ENCODE measurements at regions not wholly inside any gene's neighbourhood (a gene's known extent, or its start where the extent isn't known, plus 50 kb on each side); places are given as distances from the start of the nearest gene placed in this dataset.

DNA sequence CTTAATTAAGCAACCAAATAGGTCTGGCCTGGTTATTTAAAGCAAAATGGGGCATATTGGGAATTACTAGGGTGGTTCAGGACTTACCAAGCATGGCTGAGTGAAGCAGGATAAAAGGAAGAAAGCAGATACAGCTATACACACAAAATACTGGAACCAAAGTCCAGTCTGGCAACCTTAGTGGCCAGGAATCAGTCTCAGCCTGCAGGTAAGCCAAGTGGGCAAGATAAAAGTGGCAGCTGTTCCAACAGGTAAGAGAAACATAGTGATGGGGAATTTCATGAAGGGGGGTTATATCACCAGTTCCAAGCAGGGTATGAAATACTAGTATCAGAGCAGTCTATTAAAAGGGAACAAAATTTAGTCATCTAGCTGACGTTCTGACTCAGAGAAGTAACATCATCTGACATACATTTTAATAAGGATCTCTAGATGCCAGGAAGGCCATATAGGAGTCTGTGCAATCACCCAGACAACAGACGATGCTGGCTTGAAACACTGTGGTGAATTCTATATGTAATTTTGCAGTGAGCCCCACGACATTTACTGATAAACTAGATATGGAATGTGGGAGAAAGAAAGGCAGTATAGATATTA, 292.1 kb upstream of the HSF2 start:
- Histone ChIP-seq H3K4me1 (no peaks in the 10 kb centered on the region), H3K4me2 (no peak overlapping the region), H3K27ac (no peak overlapping the region), H3K9me3 (no peaks in the 10 kb centered on the region), H3K4me3 (no peak overlapping the region)
- POLR2A ChIA-PET, result no interaction called here
- TF ChIP-seq ZSCAN20 (CRISPR knock-in tag; IDR thresholded peaks at IDR 0.05) (no peak), HOXA7 (CRISPR knock-in tag; IDR thresholded peaks at IDR 0.05) (no peak), HDAC2 (IDR thresholded peaks at IDR 0.05) (no peak), CHD4 (IDR thresholded peaks at IDR 0.05; ENCODE audit: borderline replicate concordance) (no peak), EHMT2 (IDR thresholded peaks at IDR 0.05; ENCODE audit: low read depth) (no peak), KDM1A (IDR thresholded peaks at IDR 0.05; ENCODE audit: low read depth) (no peak), JUNB (IDR thresholded peaks at IDR 0.05) (no peak), MYC (IDR thresholded peaks at IDR 0.05; ENCODE audit: borderline replicate concordance, low read length) (no peak), ZC3H11A (IDR thresholded peaks at IDR 0.05) (no peak)
- TF ChIP-seq, protein P1, sequence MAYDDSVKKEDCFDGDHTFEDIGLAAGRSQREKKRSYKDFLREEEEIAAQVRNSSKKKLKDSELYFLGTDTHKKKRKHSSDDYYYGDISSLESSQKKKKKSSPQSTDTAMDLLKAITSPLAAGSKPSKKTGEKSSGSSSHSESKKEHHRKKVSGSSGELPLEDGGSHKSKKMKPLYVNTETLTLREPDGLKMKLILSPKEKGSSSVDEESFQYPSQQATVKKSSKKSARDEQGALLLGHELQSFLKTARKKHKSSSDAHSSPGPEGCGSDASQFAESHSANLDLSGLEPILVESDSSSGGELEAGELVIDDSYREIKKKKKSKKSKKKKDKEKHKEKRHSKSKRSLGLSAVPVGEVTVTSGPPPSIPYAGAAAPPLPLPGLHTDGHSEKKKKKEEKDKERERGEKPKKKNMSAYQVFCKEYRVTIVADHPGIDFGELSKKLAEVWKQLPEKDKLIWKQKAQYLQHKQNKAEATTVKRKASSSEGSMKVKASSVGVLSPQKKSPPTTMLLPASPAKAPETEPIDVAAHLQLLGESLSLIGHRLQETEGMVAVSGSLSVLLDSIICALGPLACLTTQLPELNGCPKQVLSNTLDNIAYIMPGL (CRISPR knock-in tag; IDR thresholded peaks at IDR 0.05; ENCODE audit: borderline replicate concordance), result no peak
- FAIRE-seq (no peak), ATAC-seq (no peak), DNase-seq (ENCODE audit: low read depth in 1 of 2, low spot score in 1 of 2) (no peak)
- WGBS (ENCODE audit: missing lambda C conversion rate), result 13% methylated on average over 3 of the region's 3 CpGs
- CTCF ChIA-PET, result no interaction called here

DNA sequence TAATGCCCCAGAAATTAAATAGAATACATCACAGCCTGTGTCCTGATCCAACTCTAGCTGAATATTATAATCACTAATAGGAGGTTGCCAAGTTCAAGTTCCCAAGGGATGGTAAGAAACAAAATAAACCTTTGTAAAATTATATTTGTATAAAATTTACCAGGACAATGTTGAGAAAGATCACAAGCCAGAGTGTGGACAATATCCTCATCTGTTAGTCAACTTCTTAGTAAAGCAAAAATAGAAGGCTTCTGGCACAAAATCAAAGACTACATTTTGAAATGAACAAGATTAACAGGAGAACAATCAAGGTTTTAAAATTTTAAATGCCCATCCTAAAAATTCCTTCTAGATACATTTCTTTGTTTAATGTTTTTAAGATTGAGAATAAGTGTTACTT, 290.4 kb upstream of the HSF2 start:
- Histone ChIP-seq H3K9me3 (no peaks in the 10 kb centered on the region), H3K4me2 (no peak overlapping the region), H3K4me3 (no peak overlapping the region), H3K27ac (no peak overlapping the region), H3K4me1 (no peaks in the 10 kb centered on the region)
- POLR2A ChIA-PET, result no interaction called here
- FAIRE-seq (no peak), DNase-seq (ENCODE audit: low read depth in 1 of 2, low spot score in 1 of 2) (no peak), ATAC-seq (no peak)
- CTCF ChIA-PET, result no interaction called here
- no peak for TF ChIP-seq HOXB5 (CRISPR knock-in tag; IDR thresholded peaks at IDR 0.05)
- no peak for TF ChIP-seq BHLHE40 (IDR thresholded peaks at IDR 0.05; ENCODE audit: low read depth, low read length)
- no peak for TF ChIP-seq EHF (CRISPR knock-in tag; IDR thresholded peaks at IDR 0.05)
- TF ChIP-seq, protein P2, sequence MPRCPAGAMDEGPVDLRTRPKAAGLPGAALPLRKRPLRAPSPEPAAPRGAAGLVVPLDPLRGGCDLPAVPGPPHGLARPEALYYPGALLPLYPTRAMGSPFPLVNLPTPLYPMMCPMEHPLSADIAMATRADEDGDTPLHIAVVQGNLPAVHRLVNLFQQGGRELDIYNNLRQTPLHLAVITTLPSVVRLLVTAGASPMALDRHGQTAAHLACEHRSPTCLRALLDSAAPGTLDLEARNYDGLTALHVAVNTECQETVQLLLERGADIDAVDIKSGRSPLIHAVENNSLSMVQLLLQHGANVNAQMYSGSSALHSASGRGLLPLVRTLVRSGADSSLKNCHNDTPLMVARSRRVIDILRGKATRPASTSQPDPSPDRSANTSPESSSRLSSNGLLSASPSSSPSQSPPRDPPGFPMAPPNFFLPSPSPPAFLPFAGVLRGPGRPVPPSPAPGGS (IDR thresholded peaks at IDR 0.05), result no peak
- TF ChIP-seq, protein P1 (CRISPR knock-in tag; IDR thresholded peaks at IDR 0.05; ENCODE audit: borderline replicate concordance), result no peak
- TF ChIP-seq CHD2 (IDR thresholded peaks at IDR 0.05; ENCODE audit: low read length, partially characterized antibody), result no peak

DNA sequence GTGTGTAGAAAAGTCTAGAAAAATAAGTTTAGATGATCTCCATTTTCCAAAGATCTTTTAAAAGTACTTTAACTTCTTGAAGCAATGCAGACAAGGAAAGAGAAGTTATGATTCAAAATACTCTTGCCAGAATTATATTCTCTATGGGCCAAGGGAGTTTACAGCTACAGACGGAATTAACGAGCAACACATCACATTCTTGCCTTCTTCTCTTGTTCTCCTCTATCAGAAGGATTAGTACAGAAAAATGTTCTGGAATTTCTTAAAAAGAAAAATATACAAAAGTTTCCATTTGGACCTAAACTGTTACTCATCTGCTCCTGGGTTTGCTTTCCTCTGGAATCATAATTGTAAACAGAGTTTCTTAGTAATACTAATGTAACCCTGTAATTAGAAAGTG, 284.7 kb upstream of the HSF2 start:
- ChIA-PET CTCF (no interaction called here), POLR2A (no interaction called here)
- H3K9me3 ChIP-seq, result no peaks in the 10 kb centered on the region
- TF ChIP-seq KDM1A (IDR thresholded peaks at IDR 0.05; ENCODE audit: low read depth), result no peak
- ATAC-seq (no peak), FAIRE-seq (no peak), DNase-seq (ENCODE audit: low read depth in 1 of 2, low spot score in 1 of 2) (no peak)
- no peak overlapping the region for H3K27ac ChIP-seq
- H3K4me3 ChIP-seq, result no peak overlapping the region
- H3K4me2 ChIP-seq, result no peak overlapping the region
- WGBS (ENCODE audit: missing lambda C conversion rate), result 73% methylated on average over 2 of the region's 2 CpGs
- no peaks in the 10 kb centered on the region for H3K4me1 ChIP-seq

All from A549 (cell line).